ENCODE measurements at regions not wholly inside any gene's neighbourhood (a gene's known extent, or its start where the extent isn't known, plus 50 kb on each side); places are given as distances from the start of the nearest gene placed in this dataset.

DNA sequence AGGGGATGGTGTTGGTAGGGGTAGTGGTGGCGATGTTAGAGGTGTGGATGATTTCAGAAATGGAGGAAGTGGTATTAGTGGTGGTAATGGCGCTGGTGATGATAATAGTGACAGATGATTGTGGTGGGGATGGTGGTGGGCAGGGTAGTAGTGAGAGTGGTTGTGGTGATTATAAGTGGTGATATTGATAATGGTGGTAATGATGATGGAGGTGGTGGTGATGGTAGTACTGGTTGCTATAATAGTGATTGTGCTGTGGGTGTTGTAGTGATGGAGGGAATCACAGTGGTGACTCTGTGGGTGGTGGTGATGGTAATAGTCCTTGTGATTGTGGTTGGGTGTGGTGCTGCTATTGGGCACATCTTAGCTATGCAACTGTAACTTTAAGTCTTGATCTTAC, 61.6 kb upstream of the TBX20 start:
- Histone ChIP-seq H3K9me3 (ENCODE audit: low read length) (no peaks in the 10 kb centered on the region), H3K4me1 (ENCODE audit: insufficient read depth, low read length, severe bottlenecking) (no peaks in the 10 kb centered on the region), H3K79me2 (ENCODE audit: insufficient read depth, low read length) (no peaks in the 10 kb centered on the region), H3K9me2 (ENCODE audit: low read depth, low read length) (no peaks in the 10 kb centered on the region), H3K27me3 (ENCODE audit: insufficient read depth, low read length) (no peaks in the 10 kb centered on the region), H3K27ac (ENCODE audit: low read depth, low read length, poor library complexity, severe bottlenecking) (no peak overlapping the region), H3F3A (ENCODE audit: insufficient read depth, low read length) (no peaks in the 10 kb centered on the region), H2AFZ (ENCODE audit: low read length) (no peak overlapping the region), H3K4me3 (ENCODE audit: low read depth, low read length, poor library complexity, severe bottlenecking) (no peak overlapping the region), H3K4me2 (ENCODE audit: low read length) (no peak overlapping the region), H3K9ac (ENCODE audit: low read length) (no peak overlapping the region), H4K20me1 (ENCODE audit: insufficient read depth, low read length) (no peaks in the 10 kb centered on the region), H3K36me3 (ENCODE audit: insufficient read depth, low read length) (no peaks in the 10 kb centered on the region)
- TF ChIP-seq, protein P1, sequence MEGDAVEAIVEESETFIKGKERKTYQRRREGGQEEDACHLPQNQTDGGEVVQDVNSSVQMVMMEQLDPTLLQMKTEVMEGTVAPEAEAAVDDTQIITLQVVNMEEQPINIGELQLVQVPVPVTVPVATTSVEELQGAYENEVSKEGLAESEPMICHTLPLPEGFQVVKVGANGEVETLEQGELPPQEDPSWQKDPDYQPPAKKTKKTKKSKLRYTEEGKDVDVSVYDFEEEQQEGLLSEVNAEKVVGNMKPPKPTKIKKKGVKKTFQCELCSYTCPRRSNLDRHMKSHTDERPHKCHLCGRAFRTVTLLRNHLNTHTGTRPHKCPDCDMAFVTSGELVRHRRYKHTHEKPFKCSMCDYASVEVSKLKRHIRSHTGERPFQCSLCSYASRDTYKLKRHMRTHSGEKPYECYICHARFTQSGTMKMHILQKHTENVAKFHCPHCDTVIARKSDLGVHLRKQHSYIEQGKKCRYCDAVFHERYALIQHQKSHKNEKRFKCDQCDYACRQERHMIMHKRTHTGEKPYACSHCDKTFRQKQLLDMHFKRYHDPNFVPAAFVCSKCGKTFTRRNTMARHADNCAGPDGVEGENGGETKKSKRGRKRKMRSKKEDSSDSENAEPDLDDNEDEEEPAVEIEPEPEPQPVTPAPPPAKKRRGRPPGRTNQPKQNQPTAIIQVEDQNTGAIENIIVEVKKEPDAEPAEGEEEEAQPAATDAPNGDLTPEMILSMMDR (IDR thresholded peaks at IDR 0.05; ENCODE audit: low read length), result no peak
- TF ChIP-seq EZH2 (IDR thresholded peaks at IDR 0.05; ENCODE audit: borderline replicate concordance, low read length), result no peak

DNA sequence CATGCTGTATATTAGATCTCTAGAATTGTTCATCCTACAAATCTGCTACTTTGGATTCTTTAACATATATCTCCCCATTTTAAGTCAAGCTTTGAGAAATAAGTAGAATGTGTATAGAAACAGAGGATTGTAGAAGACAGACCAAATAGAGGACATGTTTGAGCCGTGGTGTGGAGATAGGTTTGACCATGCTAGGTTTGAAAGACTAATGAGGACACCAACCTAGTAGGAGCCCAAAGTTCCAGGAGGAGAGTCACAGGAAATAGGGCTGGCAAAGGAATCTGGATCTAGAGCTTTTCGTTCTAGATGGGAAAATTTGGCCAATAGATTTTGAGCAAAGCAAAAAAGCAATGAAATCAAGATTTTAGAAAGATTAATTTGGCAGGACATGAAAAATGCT, 60.5 kb upstream of the TBX20 start:
- Histone ChIP-seq H3K27ac (ENCODE audit: low read depth, low read length, poor library complexity, severe bottlenecking) (no peak overlapping the region), H3F3A (ENCODE audit: insufficient read depth, low read length) (no peaks in the 10 kb centered on the region), H4K20me1 (ENCODE audit: insufficient read depth, low read length) (no peaks in the 10 kb centered on the region), H3K4me3 (ENCODE audit: low read depth, low read length, poor library complexity, severe bottlenecking) (no peak overlapping the region), H3K27me3 (ENCODE audit: insufficient read depth, low read length) (no peaks in the 10 kb centered on the region), H3K79me2 (ENCODE audit: insufficient read depth, low read length) (no peaks in the 10 kb centered on the region), H3K4me2 (ENCODE audit: low read length) (no peak overlapping the region), H3K4me1 (ENCODE audit: insufficient read depth, low read length, severe bottlenecking) (no peaks in the 10 kb centered on the region), H3K9ac (ENCODE audit: low read length) (no peak overlapping the region), H3K9me2 (ENCODE audit: low read depth, low read length) (no peaks in the 10 kb centered on the region), H3K36me3 (ENCODE audit: insufficient read depth, low read length) (no peaks in the 10 kb centered on the region), H3K9me3 (ENCODE audit: low read length) (no peaks in the 10 kb centered on the region), H2AFZ (ENCODE audit: low read length) (no peak overlapping the region)
- TF ChIP-seq EZH2 (IDR thresholded peaks at IDR 0.05; ENCODE audit: borderline replicate concordance, low read length), result no peak
- TF ChIP-seq, protein P1 (IDR thresholded peaks at IDR 0.05; ENCODE audit: low read length), result no peak

DNA sequence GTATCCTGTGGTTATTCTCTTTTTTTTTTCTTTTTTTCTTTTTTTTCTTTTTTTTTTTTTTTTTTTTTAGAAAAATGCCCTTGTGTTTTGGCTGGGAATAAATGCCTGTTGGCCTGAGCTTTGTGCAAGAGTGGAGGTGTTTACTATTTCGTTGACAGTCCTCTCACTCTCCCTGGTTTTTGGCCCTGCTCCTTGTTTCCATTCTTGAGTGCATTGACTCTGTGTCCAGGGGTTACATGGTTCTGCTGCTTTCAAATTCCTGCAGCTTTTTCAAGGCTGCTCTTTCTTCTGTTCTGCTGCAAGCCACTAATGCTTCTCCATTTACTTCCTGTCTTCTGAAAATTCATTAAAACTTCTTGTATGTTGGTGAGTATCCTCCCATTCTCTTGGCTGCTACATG, 59.7 kb upstream of the TBX20 start:
- TF ChIP-seq, protein P1 (IDR thresholded peaks at IDR 0.05; ENCODE audit: low read length), result no peak
- H2AFZ ChIP-seq (ENCODE audit: low read length), result no peak overlapping the region
- H3F3A ChIP-seq (ENCODE audit: insufficient read depth, low read length), result no peaks in the 10 kb centered on the region
- no peaks in the 10 kb centered on the region for H3K9me3 ChIP-seq (ENCODE audit: low read length)
- no peaks in the 10 kb centered on the region for H3K4me1 ChIP-seq (ENCODE audit: insufficient read depth, low read length, severe bottlenecking)
- H3K4me3 ChIP-seq (ENCODE audit: low read depth, low read length, poor library complexity, severe bottlenecking), result no peak overlapping the region
- no peak overlapping the region for H3K4me2 ChIP-seq (ENCODE audit: low read length)
- H3K27ac ChIP-seq (ENCODE audit: low read depth, low read length, poor library complexity, severe bottlenecking), result no peak overlapping the region
- H3K36me3 ChIP-seq (ENCODE audit: insufficient read depth, low read length), result no peaks in the 10 kb centered on the region
- no peaks in the 10 kb centered on the region for H4K20me1 ChIP-seq (ENCODE audit: insufficient read depth, low read length)
- H3K79me2 ChIP-seq (ENCODE audit: insufficient read depth, low read length), result no peaks in the 10 kb centered on the region
- H3K27me3 ChIP-seq (ENCODE audit: insufficient read depth, low read length), result no peaks in the 10 kb centered on the region
- no peak overlapping the region for H3K9ac ChIP-seq (ENCODE audit: low read length)
- H3K9me2 ChIP-seq (ENCODE audit: low read depth, low read length), result no peaks in the 10 kb centered on the region

All from OCI-LY1 (cell line).